ENCODE measurements at regions not wholly inside any gene's neighbourhood (a gene's known extent, or its start where the extent isn't known, plus 50 kb on each side); places are given as distances from the start of the nearest gene placed in this dataset.
A peak's percentile ranks its signal among the peaks of the same experiment; 100 is the strongest.

DNA sequence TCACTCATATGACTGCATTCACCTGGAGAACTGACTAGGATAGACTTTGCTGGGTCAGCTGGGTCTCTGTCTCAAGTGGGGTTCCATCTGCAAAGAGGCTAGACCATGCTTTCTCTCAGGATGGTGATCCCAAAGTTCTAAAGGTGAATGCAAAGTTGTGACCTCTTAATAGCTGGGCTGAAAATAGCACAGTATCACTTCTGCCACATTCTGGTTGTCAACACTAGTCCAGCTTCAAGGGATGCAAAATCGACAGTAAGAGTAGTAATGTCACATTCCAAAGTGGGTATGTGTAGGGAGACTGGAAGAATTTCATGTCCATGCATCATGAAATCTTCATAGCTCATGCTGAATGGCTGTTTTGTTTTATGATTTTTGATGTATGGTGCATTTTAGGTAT, 414.6 kb downstream of the PCDH7 start:
- intact Hi-C loops (cut with micrococcal nuclease): no loop called here
- no TSS peak for BruUV-seq (replicated peaks)
- Histone ChIP-seq H3K4me3 (replicated peaks in 1 of 2; ENCODE audit: low read depth in 1 of 2, low read length in 2 of 2) (no peak overlapping the region), H4K20me1 (ENCODE audit: insufficient read depth) (no peaks in the 10 kb centered on the region), H3K36me3 (ENCODE audit: control insufficient read depth in 1 of 2, insufficient read depth in 2 of 2, low read length in 2 of 2) (no peaks in the 10 kb centered on the region), H3K27me3 (ENCODE audit: insufficient read depth, low read length) (no peaks in the 10 kb centered on the region), H3K9me2 (ENCODE audit: insufficient read depth) (no peaks in the 10 kb centered on the region), H3K9me3 (ENCODE audit: control insufficient read depth in 1 of 2, insufficient read depth in 1 of 2, low read depth in 1 of 2, low read length in 2 of 2) (no peaks in the 10 kb centered on the region), H3K27ac (ENCODE audit: low read depth, low read length) (peak overlapping the region; percentile 6; the same call in 1 of the 2 replicates), H3K4me1 (ENCODE audit: control insufficient read depth in 1 of 2, insufficient read depth in 2 of 2, low read length in 2 of 2) (peaks cover 16 to 25% of the 10 kb centered on the region in 2 experiments), H3K4me2 (ENCODE audit: low read length) (no peak overlapping the region), H2AFZ (ENCODE audit: low read depth, low read length, poor library complexity, severe bottlenecking) (no peak overlapping the region), H3K79me2 (ENCODE audit: insufficient read depth, low read length) (peaks cover 15% of the 10 kb centered on the region; the same call in 1 of the 2 replicates), H3K9ac (ENCODE audit: low read length) (no peak overlapping the region)
- ChIA-PET POLR2A (no interaction called here), CTCF (no interaction called here), RAD21 (ENCODE audit: low non-redundant PET in 1 of 2, low total read pairs in 2 of 2, uncharacterized antibody in 2 of 2, unreplicated experiment in 2 of 2) (no interaction called here)
- DNase-seq (ENCODE audit: low read depth, low spot score): no peak
- ATAC-seq: no peak
- no peak for TF ChIP-seq EZH2phosphoT487 (IDR thresholded peaks at IDR 0.05; ENCODE audit: borderline replicate concordance)
- no peak for TF ChIP-seq RAD21 (IDR thresholded peaks at IDR 0.05; ENCODE audit: low read depth)
- TF ChIP-seq, protein P1, sequence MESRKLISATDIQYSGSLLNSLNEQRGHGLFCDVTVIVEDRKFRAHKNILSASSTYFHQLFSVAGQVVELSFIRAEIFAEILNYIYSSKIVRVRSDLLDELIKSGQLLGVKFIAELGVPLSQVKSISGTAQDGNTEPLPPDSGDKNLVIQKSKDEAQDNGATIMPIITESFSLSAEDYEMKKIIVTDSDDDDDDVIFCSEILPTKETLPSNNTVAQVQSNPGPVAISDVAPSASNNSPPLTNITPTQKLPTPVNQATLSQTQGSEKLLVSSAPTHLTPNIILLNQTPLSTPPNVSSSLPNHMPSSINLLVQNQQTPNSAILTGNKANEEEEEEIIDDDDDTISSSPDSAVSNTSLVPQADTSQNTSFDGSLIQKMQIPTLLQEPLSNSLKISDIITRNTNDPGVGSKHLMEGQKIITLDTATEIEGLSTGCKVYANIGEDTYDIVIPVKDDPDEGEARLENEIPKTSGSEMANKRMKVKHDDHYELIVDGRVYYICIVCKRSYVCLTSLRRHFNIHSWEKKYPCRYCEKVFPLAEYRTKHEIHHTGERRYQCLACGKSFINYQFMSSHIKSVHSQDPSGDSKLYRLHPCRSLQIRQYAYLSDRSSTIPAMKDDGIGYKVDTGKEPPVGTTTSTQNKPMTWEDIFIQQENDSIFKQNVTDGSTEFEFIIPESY (IDR thresholded peaks at IDR 0.05; ENCODE audit: extremely low read depth, insufficient replicate concordance, low read length): no peak
- TF ChIP-seq POLR2A (IDR thresholded peaks at IDR 0.05; ENCODE audit: borderline replicate concordance, extremely low read depth, insufficient read depth, insufficient read length): no peak
- TF ChIP-seq SRF (IDR thresholded peaks at IDR 0.05; ENCODE audit: low read depth): no peak
- no peak for TF ChIP-seq FOSL1 (IDR thresholded peaks at IDR 0.05; ENCODE audit: low read depth)
- TF ChIP-seq, protein P2, sequence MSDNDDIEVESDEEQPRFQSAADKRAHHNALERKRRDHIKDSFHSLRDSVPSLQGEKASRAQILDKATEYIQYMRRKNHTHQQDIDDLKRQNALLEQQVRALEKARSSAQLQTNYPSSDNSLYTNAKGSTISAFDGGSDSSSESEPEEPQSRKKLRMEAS (IDR thresholded peaks at IDR 0.05): no peak
- TF ChIP-seq SP1 (IDR thresholded peaks at IDR 0.05; ENCODE audit: low read depth): no peak
- no peak for TF ChIP-seq EZH2 (IDR thresholded peaks at IDR 0.05)
- TF ChIP-seq ZFX (IDR thresholded peaks at IDR 0.05): no peak

Data from HCT116 (cell line).